22Rv1 (cell line): ENCODE measurements at regions not wholly inside any gene's neighbourhood (a gene's known extent, or its start where the extent isn't known, plus 50 kb on each side); places are given as distances from the start of the nearest gene placed in this dataset.

Experiments used
- H3K27ac ChIP-seq: fragments of 450-650 bp; 2 replicates; pipeline ENCODE4 v1.5.1; 2017
- ZFX ChIP-seq: fragments of 450-650 bp; IDR thresholded peaks from 2 replicates; pipeline ENCODE4 v1.6.1; 2017; ENCODE audit warnings: antibody characterized with exemption, borderline replicate concordance
- TF ChIP-seq, protein P1 (sequence below): fragments of 450-650 bp; IDR thresholded peaks from 2 replicates; pipeline ENCODE4 v1.5.1; 2017; ENCODE audit warnings: mild to moderate bottlenecking

GRCh38 chr10:36899652-36900051 is 225.7 kb upstream of the ANKRD30A start:
- no peak for TF ChIP-seq ZFX
- TF ChIP-seq, protein P1, sequence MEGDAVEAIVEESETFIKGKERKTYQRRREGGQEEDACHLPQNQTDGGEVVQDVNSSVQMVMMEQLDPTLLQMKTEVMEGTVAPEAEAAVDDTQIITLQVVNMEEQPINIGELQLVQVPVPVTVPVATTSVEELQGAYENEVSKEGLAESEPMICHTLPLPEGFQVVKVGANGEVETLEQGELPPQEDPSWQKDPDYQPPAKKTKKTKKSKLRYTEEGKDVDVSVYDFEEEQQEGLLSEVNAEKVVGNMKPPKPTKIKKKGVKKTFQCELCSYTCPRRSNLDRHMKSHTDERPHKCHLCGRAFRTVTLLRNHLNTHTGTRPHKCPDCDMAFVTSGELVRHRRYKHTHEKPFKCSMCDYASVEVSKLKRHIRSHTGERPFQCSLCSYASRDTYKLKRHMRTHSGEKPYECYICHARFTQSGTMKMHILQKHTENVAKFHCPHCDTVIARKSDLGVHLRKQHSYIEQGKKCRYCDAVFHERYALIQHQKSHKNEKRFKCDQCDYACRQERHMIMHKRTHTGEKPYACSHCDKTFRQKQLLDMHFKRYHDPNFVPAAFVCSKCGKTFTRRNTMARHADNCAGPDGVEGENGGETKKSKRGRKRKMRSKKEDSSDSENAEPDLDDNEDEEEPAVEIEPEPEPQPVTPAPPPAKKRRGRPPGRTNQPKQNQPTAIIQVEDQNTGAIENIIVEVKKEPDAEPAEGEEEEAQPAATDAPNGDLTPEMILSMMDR, result no peak
- H3K27ac ChIP-seq, result peak overlapping the region; percentile 42

GRCh38 chr10:36888925-36889573 is 236.3 kb upstream of the ANKRD30A start:
- TF ChIP-seq ZFX, result no peak
- TF ChIP-seq, protein P1, result peak; percentile 86
- H3K27ac ChIP-seq, result peak overlapping the region; percentile 41

GRCh38 chr10:36886303-36886891 is 239.0 kb upstream of the ANKRD30A start:
- H3K27ac ChIP-seq, result no peak overlapping the region
- no peak for TF ChIP-seq ZFX
- TF ChIP-seq, protein P1, result no peak

- H3K27ac ChIP-seq, result no peak overlapping the region
- no peak for TF ChIP-seq ZFX
- TF ChIP-seq, protein P1, result no peak
Observed at GRCh38 chr10:36885746-36886145, 239.7 kb upstream of the ANKRD30A start.

- H3K27ac ChIP-seq, result no peak overlapping the region
Observed at GRCh38 chr10:36882781-36883180, 242.6 kb upstream of the ANKRD30A start.

GRCh38 chr10:36880898-36881297 is 244.5 kb upstream of the ANKRD30A start:
- no peak overlapping the region for H3K27ac ChIP-seq
- TF ChIP-seq, protein P1, result peak; percentile 71
- no peak for TF ChIP-seq ZFX

More at GRCh38 chr10:36882781-36883180, 242.6 kb upstream of the ANKRD30A start:
- no peak for TF ChIP-seq ZFX
- TF ChIP-seq, protein P1, result no peak

DNA sequence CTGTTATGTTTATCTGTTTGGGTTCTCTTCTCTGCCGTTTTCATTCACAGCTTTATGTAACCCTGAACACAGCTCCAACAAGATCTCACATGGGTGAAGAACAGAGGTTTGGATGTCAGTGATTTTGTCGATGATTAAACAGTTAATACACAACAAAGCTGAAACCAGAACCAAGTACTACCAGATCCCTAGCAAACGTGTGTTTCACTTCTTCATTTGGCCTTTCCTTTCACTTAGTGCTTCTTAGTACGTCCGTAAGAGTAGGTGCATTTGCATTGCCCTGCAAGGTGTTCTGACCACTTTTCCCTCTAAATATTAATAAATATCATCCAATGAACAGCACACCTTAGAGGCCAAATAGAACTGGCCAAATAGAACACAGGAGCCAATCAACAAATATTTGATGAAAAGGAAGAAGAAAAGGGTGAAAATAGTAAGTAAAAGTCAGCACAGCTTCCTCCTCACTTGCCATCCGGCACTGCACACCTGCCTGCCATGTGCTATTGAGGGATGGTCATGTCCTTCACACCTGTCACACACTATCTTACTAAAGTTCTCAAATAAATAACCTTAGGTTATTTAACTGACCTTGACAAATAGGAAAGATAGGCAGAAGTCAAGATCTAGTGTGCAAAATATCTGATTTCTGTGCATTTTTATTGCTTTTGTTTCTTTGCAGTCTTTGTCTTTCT is 252.6 kb upstream of the ANKRD30A start:
- no peak overlapping the region for H3K27ac ChIP-seq
- TF ChIP-seq, protein P1, result no peak
- no peak for TF ChIP-seq ZFX
